IPS-NIHi7 (cell line): ENCODE measurements at regions not wholly inside any gene's neighbourhood (a gene's known extent, or its start where the extent isn't known, plus 50 kb on each side); places are given as distances from the start of the nearest gene placed in this dataset.

Experiments used
- DNase-seq: peaks from one replicate; pipeline ENCODE4 v3.0.0; 2012; ENCODE audit warnings: mixed read lengths; ENCODE audit errors: extremely low spot score

- DNase-seq, result no peak
These were observed 363.5 kb downstream of the CDH9 start for GRCh38 chr5:26674846-26675245.

- no peak for DNase-seq
These were observed 368.9 kb downstream of the CDH9 start for GRCh38 chr5:26669523-26669922.

GRCh38 chr5:26669031-26669430 lies 369.4 kb downstream of the CDH9 start:
- DNase-seq, result no peak

- no peak for DNase-seq
These were observed 372.0 kb downstream of the CDH9 start for GRCh38 chr5:26666371-26666770.

GRCh38 chr5:26663500-26663899 lies 374.9 kb downstream of the CDH9 start:
- DNase-seq, result no peak

- no peak for DNase-seq
These were observed 375.5 kb downstream of the CDH9 start for GRCh38 chr5:26662806-26663360.

GRCh38 chr5:26660116-26660515 lies 378.3 kb downstream of the CDH9 start:
- DNase-seq, result no peak

- no peak for DNase-seq
These were observed 389.4 kb downstream of the CDH9 start for GRCh38 chr5:26649000-26649399.

GRCh38 chr5:26647781-26648180 lies 390.6 kb downstream of the CDH9 start:
- no peak for DNase-seq

- DNase-seq, result no peak
These were observed 392.7 kb downstream of the CDH9 start for GRCh38 chr5:26645659-26646058.

GRCh38 chr5:26641492-26641891 lies 396.9 kb downstream of the CDH9 start:
- DNase-seq, result no peak

GRCh38 chr5:26625099-26625498 lies 413.3 kb downstream of the CDH9 start:
- no peak for DNase-seq

- DNase-seq, result no peak
These were observed 415.4 kb downstream of the CDH9 start for GRCh38 chr5:26622947-26623346.

GRCh38 chr5:26610577-26610976 lies 427.8 kb downstream of the CDH9 start:
- no peak for DNase-seq

- no peak for DNase-seq
These were observed 436.8 kb downstream of the CDH9 start for GRCh38 chr5:26601563-26601962.

GRCh38 chr5:26582350-26583045 lies 455.9 kb downstream of the CDH9 start:
- DNase-seq, result no peak

- no peak for DNase-seq
These were observed 458.7 kb downstream of the CDH9 start for GRCh38 chr5:26579712-26580111.

- DNase-seq, result no peak
These were observed 460.4 kb downstream of the CDH9 start for GRCh38 chr5:26578002-26578401.

- DNase-seq, result no peak
These were observed 465.9 kb downstream of the CDH9 start for GRCh38 chr5:26572480-26572879.

- DNase-seq, result no peak
These were observed 468.5 kb downstream of the CDH9 start for GRCh38 chr5:26569929-26570258.

GRCh38 chr5:26569241-26569928 lies 469.0 kb downstream of the CDH9 start:
- DNase-seq, result no peak

- DNase-seq, result no peak
These were observed 470.1 kb downstream of the CDH9 start for GRCh38 chr5:26568316-26568715.

- no peak for DNase-seq
These were observed 474.4 kb downstream of the CDH9 start for GRCh38 chr5:26563979-26564378.
